Heart left ventricle (tissue), 16 donors: ENCODE measurements at regions not wholly inside any gene's neighbourhood (a gene's known extent, or its start where the extent isn't known, plus 50 kb on each side); places are given as distances from the start of the nearest gene placed in this dataset.

Source experiments
- ATAC-seq, 4 donors: fragments of 200-7000 bp; cut with Tn5 transposase; one replicate each; pipeline ENCODE4 v1.9.1; 2020 to 2022; ENCODE audit warnings: moderate library complexity in 4 of 4, mild to moderate bottlenecking in 3 of 4, moderate number of reproducible peaks in 1 of 4
- DNase-seq, 5 donors: peaks; one replicate each; pipeline ENCODE4 v3.0.0-alpha.2; 2020
- H3K27ac ChIP-seq, 12 donors: fragments of 200-600 bp; sonication (generic) in 4 of 12; one replicate each; pipeline versions ENCODE4 v1.5.0 to v1.8.0; 2016 to 2022; ENCODE audit warnings: mild to moderate bottlenecking in 2 of 12
- H3K27me3 ChIP-seq, 9 donors: fragments of 200-600 bp; sonication (generic) in 2 of 9; one replicate each; pipeline versions ENCODE4 v1.5.1 to v1.8.0; 2016 to 2022; ENCODE audit warnings: mild to moderate bottlenecking in 3 of 9
- H3K36me3 ChIP-seq, 9 donors: fragments of 200-600 bp; sonication (generic) in 2 of 9; one replicate each; pipeline versions ENCODE4 v1.5.0 to v1.8.0; 2018 to 2022; ENCODE audit warnings: mild to moderate bottlenecking in 2 of 9
- H3K4me1 ChIP-seq, 12 donors: fragments of 200-600 bp; sonication (generic) in 4 of 12; one replicate each; pipeline versions ENCODE4 v1.5.0 to v1.8.0; 2016 to 2022; ENCODE audit warnings: mild to moderate bottlenecking in 3 of 12
- H3K4me3 ChIP-seq, 12 donors: fragments of 200-600 bp; sonication (generic) in 4 of 12; one replicate each; pipeline versions ENCODE4 v1.5.0 to v1.8.0; 2017 to 2022; ENCODE audit warnings: mild to moderate bottlenecking in 9 of 12, moderate library complexity in 4 of 12
- H3K9me3 ChIP-seq, 12 donors: fragments of 200-600 bp; sonication (generic) in 4 of 12; one replicate each; pipeline versions ENCODE4 v1.5.0 to v1.8.0; 2016 to 2022; ENCODE audit warnings: mild to moderate bottlenecking in 1 of 12
- CTCF ChIP-seq, 12 donors: fragments of 200-600 bp; sonication (generic) in 4 of 12; IDR thresholded peaks; one replicate each; pipeline versions ENCODE4 v1.5.0 to v1.8.0; 2018 to 2022; ENCODE audit warnings: antibody characterized with exemption in 12 of 12, mild to moderate bottlenecking in 5 of 12
- POLR2A ChIP-seq, 2 donors: fragments of 450-650 bp; IDR thresholded peaks; one replicate each; pipeline ENCODE4 v1.6.1; 2017; ENCODE audit warnings: antibody characterized with exemption in 2 of 2, mild to moderate bottlenecking in 2 of 2, moderate library complexity in 2 of 2
- WGBS, 4 donors: extraction: QIAGEN DNeasy Blood & Tissue Kit in 2 of 4; methylation state at CpG; one replicate each; pipeline versions ENCODE4 v1.1.5 to v1.1.7; 2013 to 2018; 5-methylcytosine and 5-hydroxymethylcytosine counted together
- intact Hi-C, 10 donors: fragments of 100-400 bp; cut with DNase I; formaldehyde crosslinking; loops; one replicate each; pipeline versions ENCODE4 v1.11.1 to v1.14.2; 2022
- donor health status: ischemic (EF 13 %, LVEDD 7.1; RV severe dilation, severe dysfunction).
- donor health status: healthy with polysubstance abuse.
- donor health status: DM: no; HTN: yes; CAD: no.
- donor health status: DM: no; HTN: no; CAD: no.
- donor health status: ischemic (EF 25% LVEDD 6.9; RV normal size, moderate dysfunction).
- donor health status: ischemic (EF 25% LVEDD 5.7; RV mildly dilated, moderate dysfunction).
- donor health status: healthy.
- donor health status: DM: yes; HTN: yes; CAD: no.
- donor health status: ischemic (EF 35%, LVEDD 5.7; RV mildly dilated, moderate dysfunction).
- donor health status: nonischemic (EF 11% LVEDD 7.7; RV severe dilation, severe dysfunction).
- donor health status: DM: yes; HTN: yes; CAD: no.
- donor health status: PGD.
- donor health status: ischemic (EF 29% LVEDD 5.4; RV normal size, mild dysfunction).
- donor health status: nonischemic (EF 23%, LVEDD 6.1; RV moderate dilation, normal function).

GRCh38 chr18:76620321-76621170 lies 125.5 kb upstream of the ZNF516 start:
- peak; percentile 41 to 74 (median 60) for TF ChIP-seq CTCF (IDR thresholded peaks at IDR 0.05)
- TF ChIP-seq POLR2A (IDR thresholded peaks at IDR 0.05): no peak
- Histone ChIP-seq H3K4me3 (peak overlapping the region in 11 of 12 donors; percentile 10 to 63 (median 48)), H3K27ac (peak overlapping the region in 10 of 12 donors; percentile 38 to 74 (median 67)), H3K36me3 (no peaks in the 10 kb centered on the region), H3K4me1 (peaks cover 0 to 25% (median 14%) of the 10 kb centered on the region in 12 donors), H3K27me3 (no peaks in the 10 kb centered on the region), H3K9me3 (no peaks in the 10 kb centered on the region)
- ATAC-seq: peak; percentile 69 to 86 (median 84)
- WGBS, 4 donors: 21 to 28% (median 25%) methylated on average over 27 to 30 of the region's 30 CpGs
- intact Hi-C loops: loop anchor here in 7 of 10 donors (2.0 to 5.0 kb wide), 4 partner anchors 88 to 223 kb away; no protein-coding TSS in a partner anchor
- peak; percentile 53 to 80 (median 66) for DNase-seq

- H3K27ac ChIP-seq: peak overlapping the region in 11 of 12 donors; percentile 27 to 74 (median 65)
- WGBS, 4 donors: 17 to 40% (median 24%) methylated on average over 23 to 27 of the region's 27 CpGs
- intact Hi-C loops: loop anchor here (2.0 to 5.0 kb wide), 4 partner anchors 89 to 222 kb away; no protein-coding TSS in a partner anchor
- no peaks in the 10 kb centered on the region for H3K27me3 ChIP-seq
- no peaks in the 10 kb centered on the region for H3K9me3 ChIP-seq
- H3K4me3 ChIP-seq: peak overlapping the region in 11 of 12 donors; percentile 10 to 63 (median 48)
- H3K4me1 ChIP-seq: peaks cover 0 to 25% (median 14%) of the 10 kb centered on the region in 12 donors
- TF ChIP-seq POLR2A (IDR thresholded peaks at IDR 0.05) (no peak), CTCF (IDR thresholded peaks at IDR 0.05) (no peak)
- H3K36me3 ChIP-seq: no peaks in the 10 kb centered on the region
- ATAC-seq (peak; percentile 79 to 88 (median 84)), DNase-seq (peak; percentile 67 to 81 (median 74))
Observed at GRCh38 chr18:76619621-76620315, 124.7 kb upstream of the ZNF516 start.

GRCh38 chr18:76619261-76619620 lies 124.2 kb upstream of the ZNF516 start:
- peak in 4 of 5 donors; percentile 24 to 38 (median 30) for DNase-seq
- WGBS, 4 donors: 34 to 65% (median 44%) methylated on average over 11 of the region's 11 CpGs
- Histone ChIP-seq H3K9me3 (no peaks in the 10 kb centered on the region), H3K36me3 (no peaks in the 10 kb centered on the region), H3K27ac (peak overlapping the region in 8 of 12 donors; percentile 27 to 74 (median 67)), H3K4me3 (peak overlapping the region in 6 of 12 donors; percentile 46 to 63 (median 55)), H3K4me1 (peaks cover 0 to 25% (median 14%) of the 10 kb centered on the region in 12 donors), H3K27me3 (no peaks in the 10 kb centered on the region)
- TF ChIP-seq POLR2A (IDR thresholded peaks at IDR 0.05) (no peak), CTCF (IDR thresholded peaks at IDR 0.05) (no peak)
- intact Hi-C loops: loop anchor here in 3 of 10 donors (2.0 to 5.0 kb wide), 2 partner anchors 220 to 222 kb away; no protein-coding TSS in a partner anchor
- ATAC-seq: peak; percentile 30 to 76 (median 53)
